ENCODE measurements at regions not wholly inside any gene's neighbourhood (a gene's known extent, or its start where the extent isn't known, plus 50 kb on each side); places are given as distances from the start of the nearest gene placed in this dataset.

- TF ChIP-seq CTCF (conservative IDR thresholded peaks at IDR 0.05) (no peak), EZH2 (IDR thresholded peaks at IDR 0.05; ENCODE audit: low read depth) (no peak)
These were observed 1082.5 kb upstream of the GYPC start for GRCh38 chr2:125573432-125573831.

All from PC-9 (cell line).